ENCODE measurements at regions not wholly inside any gene's neighbourhood (a gene's known extent, or its start where the extent isn't known, plus 50 kb on each side); places are given as distances from the start of the nearest gene placed in this dataset.

DNA sequence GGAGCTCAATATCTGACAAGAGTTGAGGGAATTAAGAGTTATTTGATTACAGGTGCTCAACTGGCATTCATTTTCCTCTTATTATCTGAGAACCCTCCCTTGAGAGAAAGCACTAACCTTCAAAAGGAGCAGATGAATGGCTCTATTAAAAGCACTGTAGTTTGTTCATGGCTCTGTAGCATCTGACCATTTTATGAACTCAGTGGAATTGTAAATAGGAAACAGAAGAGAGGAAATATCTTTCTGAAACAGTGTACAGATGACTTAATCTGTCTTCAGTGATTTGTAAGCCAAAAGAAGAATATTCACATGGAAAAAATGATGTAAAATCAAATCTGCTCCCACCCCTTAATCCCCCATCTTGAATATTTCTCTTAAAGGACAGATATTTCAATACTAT, 810.4 kb upstream of the GRAMD2B start:
- ChIA-PET CTCF (ENCODE audit: low intra/inter-chr PET ratio, low total read pairs) (no interaction called here), POLR2A (no interaction called here)
- Histone ChIP-seq H3K36me3 (replicated peaks in 1 of 2; ENCODE audit: control insufficient read depth in 1 of 2, insufficient read depth in 2 of 2, low read length in 2 of 2) (no peaks in the 10 kb centered on the region), H3K4me3 (replicated peaks in 1 of 3; ENCODE audit: insufficient read depth in 1 of 3, low read depth in 2 of 3, low read length in 3 of 3) (no peak overlapping the region), H4K20me1 (ENCODE audit: insufficient read depth, low read length) (no peaks in the 10 kb centered on the region), H2AFZ (ENCODE audit: low read length) (no peak overlapping the region), H3K4me1 (ENCODE audit: insufficient read depth, low read length) (no peaks in the 10 kb centered on the region), H3K79me2 (ENCODE audit: insufficient read depth, low read length) (no peaks in the 10 kb centered on the region), H3K9ac (ENCODE audit: insufficient read depth, low read depth, low read length) (no peak overlapping the region), H3K27me3 (ENCODE audit: control insufficient read depth in 1 of 2, insufficient read depth in 2 of 2, low read length in 2 of 2) (no peaks in the 10 kb centered on the region), H3K27ac (ENCODE audit: extremely low read length, insufficient read depth, low read length) (no peak overlapping the region), H3K4me2 (ENCODE audit: low read depth, low read length) (no peak overlapping the region), H3K9me3 (ENCODE audit: low read length) (peaks cover 18% of the 10 kb centered on the region; the same call in 1 of the 2 replicates)
- FAIRE-seq (no peak), ATAC-seq (no peak), DNase-seq (ENCODE audit: low spot score) (no peak)
- in situ Hi-C loops (cut with HindIII; ENCODE audit: extremely low pct_ligation_motif_present, low pct_unique_long_range_greater_than_20kb) (no loop called here), intact Hi-C loops (cut with micrococcal nuclease; ENCODE audit: unreplicated experiment) (no loop called here)
- TF ChIP-seq DNMT3B (CRISPR knock-in tag; conservative IDR thresholded peaks at IDR 0.05) (no peak), MIER2 (CRISPR knock-in tag; IDR thresholded peaks at IDR 0.05) (no peak), POLR2AphosphoS5 (IDR thresholded peaks at IDR 0.05; ENCODE audit: low read depth, low read length) (no peak), FOSL1 (CRISPR knock-in tag; IDR thresholded peaks at IDR 0.05; ENCODE audit: borderline replicate concordance) (no peak), CREM (IDR thresholded peaks at IDR 0.05) (no peak), CREM (CRISPR knock-in tag; IDR thresholded peaks at IDR 0.05) (no peak), RCOR2 (CRISPR knock-in tag; IDR thresholded peaks at IDR 0.05) (no peak), SAFB2 (CRISPR knock-in tag; IDR thresholded peaks at IDR 0.05; ENCODE audit: borderline replicate concordance, low read depth) (no peak), ZNF350 (CRISPR knock-in tag; IDR thresholded peaks at IDR 0.05; ENCODE audit: borderline replicate concordance, low read depth) (no peak), JDP2 (CRISPR knock-in tag; IDR thresholded peaks at IDR 0.05; ENCODE audit: borderline replicate concordance) (no peak), HNRNPL (IDR thresholded peaks at IDR 0.05; ENCODE audit: low read depth, low read length) (no peak), TMF1 (CRISPR knock-in tag; IDR thresholded peaks at IDR 0.05; ENCODE audit: low read depth) (no peak), ZBTB1 (CRISPR knock-in tag; IDR thresholded peaks at IDR 0.05; ENCODE audit: borderline replicate concordance) (no peak), RBM22 (optimal IDR thresholded peaks at IDR 0.05; ENCODE audit: low read length) (no peak)
- TF ChIP-seq, protein P1, sequence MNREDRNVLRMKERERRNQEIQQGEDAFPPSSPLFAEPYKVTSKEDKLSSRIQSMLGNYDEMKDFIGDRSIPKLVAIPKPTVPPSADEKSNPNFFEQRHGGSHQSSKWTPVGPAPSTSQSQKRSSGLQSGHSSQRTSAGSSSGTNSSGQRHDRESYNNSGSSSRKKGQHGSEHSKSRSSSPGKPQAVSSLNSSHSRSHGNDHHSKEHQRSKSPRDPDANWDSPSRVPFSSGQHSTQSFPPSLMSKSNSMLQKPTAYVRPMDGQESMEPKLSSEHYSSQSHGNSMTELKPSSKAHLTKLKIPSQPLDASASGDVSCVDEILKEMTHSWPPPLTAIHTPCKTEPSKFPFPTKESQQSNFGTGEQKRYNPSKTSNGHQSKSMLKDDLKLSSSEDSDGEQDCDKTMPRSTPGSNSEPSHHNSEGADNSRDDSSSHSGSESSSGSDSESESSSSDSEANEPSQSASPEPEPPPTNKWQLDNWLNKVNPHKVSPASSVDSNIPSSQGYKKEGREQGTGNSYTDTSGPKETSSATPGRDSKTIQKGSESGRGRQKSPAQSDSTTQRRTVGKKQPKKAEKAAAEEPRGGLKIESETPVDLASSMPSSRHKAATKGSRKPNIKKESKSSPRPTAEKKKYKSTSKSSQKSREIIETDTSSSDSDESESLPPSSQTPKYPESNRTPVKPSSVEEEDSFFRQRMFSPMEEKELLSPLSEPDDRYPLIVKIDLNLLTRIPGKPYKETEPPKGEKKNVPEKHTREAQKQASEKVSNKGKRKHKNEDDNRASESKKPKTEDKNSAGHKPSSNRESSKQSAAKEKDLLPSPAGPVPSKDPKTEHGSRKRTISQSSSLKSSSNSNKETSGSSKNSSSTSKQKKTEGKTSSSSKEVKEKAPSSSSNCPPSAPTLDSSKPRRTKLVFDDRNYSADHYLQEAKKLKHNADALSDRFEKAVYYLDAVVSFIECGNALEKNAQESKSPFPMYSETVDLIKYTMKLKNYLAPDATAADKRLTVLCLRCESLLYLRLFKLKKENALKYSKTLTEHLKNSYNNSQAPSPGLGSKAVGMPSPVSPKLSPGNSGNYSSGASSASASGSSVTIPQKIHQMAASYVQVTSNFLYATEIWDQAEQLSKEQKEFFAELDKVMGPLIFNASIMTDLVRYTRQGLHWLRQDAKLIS (CRISPR knock-in tag; IDR thresholded peaks at IDR 0.05) = no peak
- TF ChIP-seq, protein P2, sequence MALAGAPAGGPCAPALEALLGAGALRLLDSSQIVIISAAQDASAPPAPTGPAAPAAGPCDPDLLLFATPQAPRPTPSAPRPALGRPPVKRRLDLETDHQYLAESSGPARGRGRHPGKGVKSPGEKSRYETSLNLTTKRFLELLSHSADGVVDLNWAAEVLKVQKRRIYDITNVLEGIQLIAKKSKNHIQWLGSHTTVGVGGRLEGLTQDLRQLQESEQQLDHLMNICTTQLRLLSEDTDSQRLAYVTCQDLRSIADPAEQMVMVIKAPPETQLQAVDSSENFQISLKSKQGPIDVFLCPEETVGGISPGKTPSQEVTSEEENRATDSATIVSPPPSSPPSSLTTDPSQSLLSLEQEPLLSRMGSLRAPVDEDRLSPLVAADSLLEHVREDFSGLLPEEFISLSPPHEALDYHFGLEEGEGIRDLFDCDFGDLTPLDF (CRISPR knock-in tag; IDR thresholded peaks at IDR 0.05) = no peak
- BruUV-seq (replicated peaks) = no TSS peak

All from HepG2 (cell line).